ENCODE measurements at regions not wholly inside any gene's neighbourhood (a gene's known extent, or its start where the extent isn't known, plus 50 kb on each side); places are given as distances from the start of the nearest gene placed in this dataset.

GRCh38 chr17:72344613-72345012 is 223.8 kb downstream of the SOX9 start:
- no peak for DNase-seq

DNA sequence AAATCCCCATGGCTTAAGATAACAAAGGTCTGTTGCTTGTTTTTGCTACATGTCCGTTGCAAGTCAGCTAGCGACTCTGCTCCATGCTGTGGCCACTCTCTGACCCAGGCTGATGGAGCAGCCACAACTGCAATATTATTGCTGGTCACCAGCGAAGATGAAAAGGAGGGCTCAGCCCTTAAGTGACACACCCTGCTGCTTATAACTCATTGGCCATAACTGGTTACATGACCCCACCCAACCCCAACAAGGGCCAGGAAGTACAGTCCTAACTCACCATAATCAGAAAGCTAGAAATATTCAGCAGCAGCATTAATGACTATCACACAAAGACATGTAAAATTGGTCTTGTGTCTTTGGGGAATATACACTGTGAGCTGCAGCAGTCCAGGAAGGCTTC is 224.3 kb downstream of the SOX9 start:
- no peak for DNase-seq

DNA sequence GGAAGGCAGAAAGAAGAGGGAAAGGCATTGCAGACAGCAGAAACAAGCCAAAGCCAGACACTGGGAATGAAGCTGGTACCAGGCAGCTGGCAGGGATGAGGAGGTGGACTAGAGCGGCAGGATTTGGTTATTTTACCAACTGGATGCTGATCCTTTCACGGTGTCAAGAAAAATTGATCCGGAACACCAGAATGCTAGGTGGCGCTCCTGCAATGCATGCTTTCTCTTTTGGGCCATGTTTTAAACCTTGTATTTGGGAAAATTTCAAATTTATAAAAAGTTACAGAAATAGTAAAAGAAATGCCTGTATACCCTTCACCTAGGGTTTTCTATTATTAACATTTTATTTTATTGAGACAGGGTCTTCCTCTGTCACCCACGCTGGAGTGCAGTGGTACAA is 224.7 kb downstream of the SOX9 start:
- no peak for DNase-seq

DNA sequence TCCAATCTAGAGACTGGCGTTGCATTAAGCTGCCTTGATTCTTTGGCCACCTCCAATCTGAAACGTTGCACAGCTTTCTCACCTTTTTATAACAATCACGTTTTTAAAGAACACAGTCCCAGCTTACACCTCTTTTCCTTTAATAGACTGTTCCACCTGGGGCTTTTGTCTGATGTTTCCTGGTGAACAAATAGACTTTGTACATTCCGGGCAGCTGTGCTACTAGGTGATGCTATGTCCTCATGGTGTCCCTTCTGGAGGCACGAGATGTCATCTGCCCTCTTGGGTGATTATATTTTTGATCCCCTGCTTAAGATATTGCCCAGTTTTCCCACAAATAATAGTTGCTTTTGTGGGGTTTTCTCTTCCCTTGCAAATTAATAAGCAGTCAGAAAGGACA is 225.5 kb downstream of the SOX9 start:
- DNase-seq = no peak

DNA sequence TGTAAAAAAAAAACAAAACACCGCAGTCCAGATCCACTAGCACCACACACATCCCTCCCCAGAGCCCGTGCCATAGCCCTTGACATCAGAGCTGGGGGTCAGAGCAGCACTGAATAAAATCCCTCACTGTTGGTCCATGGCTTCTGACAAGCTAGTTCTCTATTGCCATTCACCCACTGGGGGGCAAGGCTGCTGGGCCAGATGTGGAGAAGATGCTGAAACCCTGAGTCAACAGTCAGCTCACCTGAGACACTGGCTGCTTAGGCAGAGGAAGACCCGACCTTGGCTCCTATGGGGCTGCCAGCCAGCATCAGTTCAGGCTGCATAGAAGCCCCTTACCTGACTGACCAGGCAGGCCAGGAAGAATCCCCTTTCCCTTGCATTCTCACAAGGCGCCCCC is 228.2 kb downstream of the SOX9 start:
- DNase-seq = no peak

GRCh38 chr17:72349491-72349995 is 228.7 kb downstream of the SOX9 start:
- DNase-seq = peak; percentile 44

DNA sequence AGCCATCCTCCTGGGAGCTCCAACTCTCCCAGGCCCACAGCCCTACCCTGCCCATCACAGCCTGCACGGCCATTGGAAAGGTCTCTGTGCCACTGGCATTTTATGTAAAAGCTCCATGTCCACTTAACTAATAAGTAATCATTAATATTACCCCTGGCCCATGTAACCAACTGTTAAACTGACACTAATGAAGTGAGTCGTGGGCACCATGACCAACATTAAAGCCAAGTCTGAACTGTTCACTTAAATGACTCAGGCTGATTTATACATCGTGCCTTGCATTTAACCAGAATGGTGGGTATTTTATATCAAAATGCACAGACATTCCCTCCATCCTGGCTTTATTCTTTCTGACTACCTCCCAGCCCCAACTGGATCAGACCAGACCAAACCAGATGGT is 229.3 kb downstream of the SOX9 start:
- DNase-seq = no peak

GRCh38 chr17:72351365-72351764 is 230.5 kb downstream of the SOX9 start:
- no peak for DNase-seq

GRCh38 chr17:72351884-72352346 is 231.1 kb downstream of the SOX9 start:
- peak; percentile 53 for DNase-seq

- DNase-seq = no peak
These were observed 232.7 kb downstream of the SOX9 start for GRCh38 chr17:72353502-72353901.

GRCh38 chr17:72354071-72354470 is 233.3 kb downstream of the SOX9 start:
- DNase-seq = no peak

- no peak for DNase-seq
These were observed 237.0 kb downstream of the SOX9 start for GRCh38 chr17:72357764-72358365.

- DNase-seq = no peak
These were observed 237.6 kb downstream of the SOX9 start for GRCh38 chr17:72358465-72358864.

DNA sequence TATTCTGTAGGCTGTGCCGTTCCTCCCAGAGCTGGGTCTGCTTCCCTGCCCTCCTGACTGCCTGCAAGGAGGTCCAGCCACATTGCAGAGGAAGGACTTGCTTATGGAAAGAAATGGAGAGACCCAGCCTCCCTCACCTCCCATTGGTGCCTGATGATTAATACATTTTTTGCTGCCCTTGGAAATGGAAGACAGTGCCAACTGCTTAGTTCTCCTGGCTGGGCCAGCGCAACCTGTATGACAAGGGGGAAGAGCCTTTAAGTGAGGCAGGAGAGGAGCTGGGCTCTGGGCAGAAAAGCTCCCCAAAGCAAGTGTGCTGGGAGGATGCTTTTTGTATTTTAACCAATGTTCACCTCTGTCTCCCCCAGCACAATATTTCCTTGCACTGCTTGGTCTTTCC is 238.5 kb downstream of the SOX9 start:
- DNase-seq = no peak

DNA sequence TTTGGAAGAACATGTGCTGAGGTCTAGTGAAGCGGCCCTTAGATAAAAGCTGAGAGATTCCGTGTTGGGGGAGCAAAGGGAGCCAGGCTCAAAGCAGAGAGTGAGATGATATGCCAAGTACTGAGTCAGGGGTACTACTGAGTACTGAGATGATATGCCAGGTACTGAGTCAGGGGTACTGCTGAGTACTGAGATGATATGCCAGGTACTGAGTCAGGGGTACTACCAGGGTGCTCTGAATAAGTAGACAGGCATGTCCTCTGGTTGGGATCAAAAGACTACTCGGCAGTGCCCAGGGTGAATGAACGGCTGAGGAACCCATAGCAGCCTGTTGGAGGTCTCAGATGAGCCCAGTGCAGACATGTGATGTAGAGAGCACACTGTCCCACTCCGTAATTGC is 239.0 kb downstream of the SOX9 start:
- DNase-seq = no peak

- no peak for DNase-seq
These were observed 239.6 kb downstream of the SOX9 start for GRCh38 chr17:72360386-72360940.

DNA sequence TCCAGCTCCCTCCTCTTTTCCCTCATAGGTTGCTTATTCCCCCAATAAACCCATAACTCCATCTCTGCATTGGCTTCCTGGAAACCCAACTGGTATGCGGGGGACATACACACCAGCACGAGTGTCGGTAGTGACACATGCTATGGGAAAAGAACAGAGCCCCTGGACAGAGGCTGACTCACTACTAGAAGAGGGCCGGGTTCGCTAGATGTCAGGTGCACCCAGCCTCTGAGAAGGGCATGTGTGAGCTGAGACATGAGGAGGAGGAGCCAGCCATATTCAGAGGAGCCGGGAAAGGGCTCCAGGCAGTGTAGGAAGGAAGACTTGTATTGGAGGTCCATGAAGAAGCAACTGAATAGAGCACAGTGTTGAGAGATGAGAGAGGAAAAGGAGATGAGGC is 241.1 kb downstream of the SOX9 start:
- no peak for DNase-seq

DNA sequence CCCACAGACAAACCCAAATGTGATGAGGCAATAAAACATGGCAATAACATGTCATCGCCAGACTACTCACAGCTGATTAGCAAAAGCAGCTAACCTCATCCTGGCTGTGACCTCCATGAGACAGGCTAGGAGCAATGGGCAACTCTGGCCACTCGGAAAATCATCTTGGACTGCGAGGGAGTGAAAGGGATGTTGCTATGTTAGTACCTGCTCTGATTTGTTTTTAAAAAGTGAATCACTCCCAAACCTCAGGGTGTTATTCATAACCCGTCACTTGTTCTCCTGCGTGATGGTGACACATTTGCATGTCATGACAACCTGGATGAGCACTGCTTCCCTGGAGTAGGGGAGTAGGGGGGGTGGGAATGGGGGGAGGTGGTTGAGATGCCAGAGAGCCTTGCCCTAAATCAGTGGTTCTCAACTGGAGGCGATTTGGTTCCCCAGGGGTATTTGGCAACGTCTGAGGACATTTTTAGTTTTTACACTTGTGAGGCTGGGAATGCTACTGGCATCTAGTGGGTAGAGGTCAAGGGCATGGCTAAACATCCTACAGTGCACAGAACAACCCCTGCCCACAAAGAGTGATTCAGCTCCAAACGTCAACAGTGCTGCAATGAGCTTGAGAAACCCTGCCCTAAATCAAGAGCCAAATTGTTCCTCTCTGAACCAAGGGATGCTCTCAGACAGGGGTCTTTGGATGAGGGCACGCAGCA is 241.7 kb downstream of the SOX9 start:
- DNase-seq = no peak

- no peak for DNase-seq
These were observed 242.3 kb downstream of the SOX9 start for GRCh38 chr17:72363089-72363610.

- DNase-seq = no peak
These were observed 245.1 kb downstream of the SOX9 start for GRCh38 chr17:72365857-72366414.

- no peak for DNase-seq
These were observed 245.8 kb downstream of the SOX9 start for GRCh38 chr17:72366626-72367025.

GRCh38 chr17:72368191-72368590 is 247.4 kb downstream of the SOX9 start:
- no peak for DNase-seq

- DNase-seq = no peak
These were observed 248.5 kb downstream of the SOX9 start for GRCh38 chr17:72369366-72369765.

GRCh38 chr17:72370819-72371218 is 250.0 kb downstream of the SOX9 start:
- no peak for DNase-seq

Data from DMS79 (cell line).